VCaP (cell line): ENCODE measurements at regions not wholly inside any gene's neighbourhood (a gene's known extent, or its start where the extent isn't known, plus 50 kb on each side); places are given as distances from the start of the nearest gene placed in this dataset.

ENCODE experiments used
- H3K27ac ChIP-seq: fragments of 450-650 bp; 2 replicates; pipeline ENCODE4 v1.5.1; 2017
- TF ChIP-seq, protein P1 (sequence below): fragments of 450-650 bp; conservative IDR thresholded peaks from 2 replicates; pipeline ENCODE4 v1.5.1; 2017; ENCODE audit warnings: mild to moderate bottlenecking, moderate library complexity

DNA sequence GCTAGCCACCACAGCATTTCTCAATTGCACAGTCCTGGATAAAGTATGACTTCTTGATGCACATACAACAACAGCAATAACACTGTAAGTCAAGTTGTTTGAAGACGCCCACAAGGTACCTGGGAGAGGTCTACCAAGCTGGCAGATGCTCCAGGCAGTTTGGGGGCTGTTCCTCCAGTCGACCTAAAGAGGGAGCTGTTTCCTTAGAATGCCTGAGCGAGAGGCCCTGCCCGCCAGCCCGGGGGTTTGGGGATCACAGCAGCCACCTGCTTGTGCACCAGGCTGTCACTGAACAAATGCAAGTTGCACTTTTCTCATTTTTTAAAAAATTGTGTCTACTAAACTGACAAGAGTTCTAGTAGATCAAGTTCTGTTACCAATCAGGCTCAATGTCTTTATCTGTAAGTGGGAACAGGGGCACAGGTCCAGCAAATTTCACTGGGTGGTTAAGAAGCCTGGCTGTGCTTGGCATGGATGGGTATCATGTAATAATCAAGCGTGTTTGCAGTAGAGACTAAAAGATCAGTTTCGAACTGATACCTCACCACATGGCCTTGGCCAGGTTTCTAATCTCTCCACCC is 193.8 kb upstream of the ADO start:
- TF ChIP-seq, protein P1, sequence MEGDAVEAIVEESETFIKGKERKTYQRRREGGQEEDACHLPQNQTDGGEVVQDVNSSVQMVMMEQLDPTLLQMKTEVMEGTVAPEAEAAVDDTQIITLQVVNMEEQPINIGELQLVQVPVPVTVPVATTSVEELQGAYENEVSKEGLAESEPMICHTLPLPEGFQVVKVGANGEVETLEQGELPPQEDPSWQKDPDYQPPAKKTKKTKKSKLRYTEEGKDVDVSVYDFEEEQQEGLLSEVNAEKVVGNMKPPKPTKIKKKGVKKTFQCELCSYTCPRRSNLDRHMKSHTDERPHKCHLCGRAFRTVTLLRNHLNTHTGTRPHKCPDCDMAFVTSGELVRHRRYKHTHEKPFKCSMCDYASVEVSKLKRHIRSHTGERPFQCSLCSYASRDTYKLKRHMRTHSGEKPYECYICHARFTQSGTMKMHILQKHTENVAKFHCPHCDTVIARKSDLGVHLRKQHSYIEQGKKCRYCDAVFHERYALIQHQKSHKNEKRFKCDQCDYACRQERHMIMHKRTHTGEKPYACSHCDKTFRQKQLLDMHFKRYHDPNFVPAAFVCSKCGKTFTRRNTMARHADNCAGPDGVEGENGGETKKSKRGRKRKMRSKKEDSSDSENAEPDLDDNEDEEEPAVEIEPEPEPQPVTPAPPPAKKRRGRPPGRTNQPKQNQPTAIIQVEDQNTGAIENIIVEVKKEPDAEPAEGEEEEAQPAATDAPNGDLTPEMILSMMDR, result peak; percentile 80

DNA sequence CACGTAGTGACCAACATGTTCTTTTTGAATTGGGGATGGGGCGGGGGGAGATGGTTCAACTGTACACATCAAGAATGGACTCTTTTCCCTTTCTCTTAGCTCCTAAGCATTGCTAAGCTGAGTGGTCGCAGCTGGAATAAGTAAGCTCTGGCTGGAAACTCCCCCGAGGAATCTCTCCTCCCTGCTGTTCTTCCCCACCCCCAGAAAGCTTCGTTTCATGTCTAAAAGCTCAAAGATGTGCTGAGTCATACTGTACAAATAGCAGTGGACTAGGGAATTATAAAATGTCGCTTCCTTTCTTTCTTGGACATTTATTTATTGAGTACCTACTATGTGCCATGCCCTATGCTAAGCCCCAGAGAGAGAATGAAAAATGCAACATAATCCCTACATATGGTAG is 191.1 kb upstream of the ADO start:
- TF ChIP-seq, protein P1, result no peak
- no peak overlapping the region for H3K27ac ChIP-seq

More for the DNA sequence above, 193.8 kb upstream of the ADO start:
- no peak overlapping the region for H3K27ac ChIP-seq

DNA sequence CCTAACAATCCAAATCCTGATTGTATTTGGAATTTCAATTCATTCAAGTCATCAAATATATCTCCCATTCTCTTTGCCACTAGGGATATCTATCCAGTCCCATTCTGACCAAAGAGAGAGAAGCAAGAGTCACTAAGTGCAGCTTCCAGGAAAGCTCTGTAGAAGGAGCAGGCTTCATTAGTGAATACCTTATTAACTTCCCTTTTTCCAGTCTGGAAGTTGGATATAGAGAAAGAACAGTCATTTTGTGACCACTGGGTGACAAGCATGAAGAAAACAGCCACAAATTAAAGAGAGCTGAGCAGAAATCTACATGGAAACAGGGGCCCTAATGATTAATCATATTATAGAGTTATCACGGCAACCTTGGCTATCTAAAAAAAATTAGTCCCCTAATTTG is 190.7 kb upstream of the ADO start:
- H3K27ac ChIP-seq, result no peak overlapping the region
- TF ChIP-seq, protein P1, result no peak

DNA sequence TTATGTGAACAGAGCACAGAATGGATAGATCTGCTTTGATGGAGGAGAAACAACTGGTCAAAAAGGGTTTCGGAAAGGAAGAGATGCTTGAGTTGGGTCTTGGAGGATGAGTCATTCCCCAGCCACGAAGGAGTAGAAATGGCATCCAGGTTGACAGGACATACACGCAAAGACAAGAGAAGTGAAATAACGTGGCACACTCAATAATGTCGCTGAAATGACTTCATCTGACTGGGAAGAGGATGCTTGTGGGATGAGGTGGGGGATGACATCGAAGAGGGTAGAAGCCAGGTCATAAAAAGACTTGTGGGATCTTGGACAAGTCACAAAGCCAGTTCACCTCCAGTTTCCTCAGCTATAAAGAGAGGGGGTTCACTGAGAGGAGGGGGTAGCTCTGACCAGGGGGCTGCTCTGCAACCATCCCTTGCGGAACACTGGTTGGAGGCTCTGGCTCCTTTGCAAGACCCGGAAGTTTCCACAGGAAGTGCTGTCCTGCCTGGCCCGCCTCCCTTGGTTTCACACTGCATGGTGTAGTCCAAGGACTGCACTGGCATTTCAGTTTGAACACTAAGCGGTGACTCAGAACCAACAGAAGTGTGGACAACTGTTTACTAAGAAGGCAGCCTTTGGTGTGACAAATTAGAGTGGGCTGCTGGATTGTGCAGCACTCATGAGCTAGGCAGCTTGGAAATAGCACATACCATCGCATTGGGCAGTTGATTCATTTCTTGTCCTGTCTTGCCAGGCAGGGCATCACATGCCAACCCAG is 189.9 kb upstream of the ADO start:
- TF ChIP-seq, protein P1, result no peak
- H3K27ac ChIP-seq, result no peak overlapping the region

DNA sequence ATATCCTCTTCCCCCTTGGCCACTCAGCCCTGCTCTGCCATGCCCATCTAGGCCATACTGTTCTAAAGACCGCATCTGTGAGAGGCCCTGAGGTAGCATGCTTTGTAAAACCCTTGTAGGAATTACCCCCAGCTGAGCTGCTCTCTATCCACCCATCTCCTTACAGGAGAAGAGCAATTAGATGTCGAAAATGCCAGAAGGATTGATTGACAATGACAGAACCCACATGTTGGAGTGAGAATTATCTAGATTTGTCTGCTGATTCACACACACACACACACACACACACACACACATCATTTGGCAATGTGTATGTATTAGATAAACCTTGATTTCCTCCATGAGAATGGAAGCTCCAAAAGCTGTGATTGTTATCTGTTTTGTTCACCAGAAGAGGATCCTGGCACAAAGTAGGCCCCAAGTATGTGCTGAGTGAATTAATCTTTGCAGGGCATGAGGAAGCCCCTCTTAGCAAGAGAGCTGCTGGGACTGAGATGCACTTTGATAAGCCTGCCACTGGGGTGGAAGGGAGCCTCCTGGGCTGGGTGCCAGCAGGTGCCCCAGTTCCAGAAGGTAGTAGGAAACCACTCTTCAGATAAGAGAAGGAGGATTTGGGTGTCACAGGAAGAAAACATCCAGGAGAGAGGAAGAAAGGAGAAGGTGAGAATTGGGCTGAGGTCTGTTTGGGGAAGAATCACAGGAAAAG is 187.5 kb upstream of the ADO start:
- H3K27ac ChIP-seq, result no peak overlapping the region
- TF ChIP-seq, protein P1, result no peak

DNA sequence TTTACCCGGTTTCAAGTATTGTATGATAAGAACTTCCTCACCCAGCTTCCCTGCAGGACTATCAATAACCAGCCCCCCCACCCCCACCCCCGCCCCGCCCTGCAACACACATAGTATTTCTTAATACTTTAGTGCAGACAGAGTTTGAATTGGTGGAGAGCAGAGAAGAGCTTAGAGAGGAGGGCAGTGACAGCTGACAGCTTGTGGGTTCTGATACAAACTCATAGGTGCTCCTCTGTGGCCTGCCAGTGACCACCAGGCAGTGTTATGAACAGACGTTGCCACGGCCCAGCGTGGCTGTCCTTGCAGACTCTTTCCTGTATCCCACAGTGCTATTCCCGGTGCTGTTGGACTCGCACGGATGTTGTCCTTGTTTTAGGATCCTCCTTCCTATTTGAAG is 186.9 kb upstream of the ADO start:
- H3K27ac ChIP-seq, result no peak overlapping the region
- TF ChIP-seq, protein P1, result no peak

DNA sequence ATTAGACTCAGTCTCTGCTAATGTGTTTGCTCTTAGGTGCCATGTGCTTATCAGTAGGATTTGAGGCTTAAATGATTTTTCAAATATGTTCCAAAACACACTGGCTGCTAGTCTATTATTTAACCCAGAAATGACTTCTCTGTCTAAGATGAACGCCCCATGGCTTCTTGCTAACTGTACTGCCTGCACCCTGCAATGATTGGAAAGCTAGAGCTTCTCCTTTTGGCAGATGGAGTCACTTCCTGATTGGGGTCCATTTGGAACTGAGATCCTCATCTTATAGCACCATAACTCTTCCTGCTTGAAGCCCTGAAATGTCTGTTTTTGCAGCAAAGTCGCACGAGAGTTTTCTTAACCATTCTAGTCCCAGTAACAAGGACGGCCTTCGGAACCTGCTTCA is 186.5 kb upstream of the ADO start:
- TF ChIP-seq, protein P1, result no peak
- no peak overlapping the region for H3K27ac ChIP-seq
